Endothelial cell of umbilical vein (primary cell): ENCODE measurements at regions not wholly inside any gene's neighbourhood (a gene's known extent, or its start where the extent isn't known, plus 50 kb on each side); places are given as distances from the start of the nearest gene placed in this dataset.
A peak's percentile ranks its signal among the peaks of the same experiment; 100 is the strongest.

ENCODE experiments used
- BruUV-seq: library from RNA; stranded (reverse); fragments of 400-500 nt; replicated peaks from 2 replicates; lab custom pipeline; 2021; lab: Mats Ljungman, UMichigan
- CTCF ChIA-PET: fragments of 300-600, 350-600 bp; sonication (Branson Sonifier 250); formaldehyde crosslinking; loops from one replicate; lab custom pipeline; 2021; ENCODE audit warnings: antibody characterized with exemption, inconsistent platforms; lab: Charles Lee
- POLR2A ChIA-PET: fragments of 300-600, 350-600 bp; sonication (Branson Sonifier 250); formaldehyde crosslinking; loops from one replicate; lab custom pipeline; 2021; ENCODE audit warnings: antibody characterized with exemption, inconsistent platforms; lab: Charles Lee
- DNase-seq: peaks from one replicate; pipeline ENCODE4 v3.0.0-alpha.2; 2011; ENCODE audit warnings: low read depth, low spot score
- FAIRE-seq: peaks from 2 replicates; lab custom pipeline; 2011; peaks lifted over from hg19 to GRCh38; lab: Jason Lieb, UNC
- H2AFZ ChIP-seq: 2 replicates; pipeline ENCODE4 v1.6.0; 2012; ENCODE audit warnings: low read depth, low read length, control low read depth, inconsistent platforms
- H3K27ac ChIP-seq: 2 replicates; pipeline ENCODE4 v1.5.1; 2011; ENCODE audit warnings: low read depth, mild to moderate bottlenecking, control low read depth, low read length, moderate library complexity; ENCODE audit not compliant: insufficient read depth
- H3K27me3 ChIP-seq, 2 experiments: 2 replicates each; pipeline versions ENCODE4 v1.6.0 to v1.6.1; 2011; ENCODE audit warnings: low read length in 2 of 2, mixed read lengths in 1 of 2; ENCODE audit not compliant: control insufficient read depth in 2 of 2, insufficient read depth in 2 of 2
- H3K36me3 ChIP-seq, 2 experiments: 2 replicates in 1 of 2; 3 replicates in 1 of 2; pipeline ENCODE4 v1.5.1; 2011; ENCODE audit warnings: low read length in 2 of 2, mild to moderate bottlenecking in 1 of 2, moderate library complexity in 1 of 2; ENCODE audit not compliant: control insufficient read depth in 2 of 2, insufficient read depth in 2 of 2; ENCODE audit errors: extremely low read depth in 1 of 2
- H3K4me1 ChIP-seq: 3 replicates; pipeline ENCODE4 v1.5.1; 2011; ENCODE audit warnings: mild to moderate bottlenecking, low read length; ENCODE audit not compliant: control insufficient read depth, insufficient read depth; ENCODE audit errors: extremely low read depth
- H3K4me2 ChIP-seq: 2 replicates; pipeline ENCODE4 v1.6.1; 2011; ENCODE audit warnings: low read length, control low read depth, mixed read lengths; ENCODE audit not compliant: insufficient read depth
- H3K4me3 ChIP-seq, 3 experiments: fragments of 200-600 bp in 1 of 3; sonication (generic), shearing (Covaris generic) in 1 of 3; replicated peaks in 1 of 3; 2 replicates each; pipeline ENCODE4 v1.5.1; 2011 to 2016; ENCODE audit warnings: control low read depth in 3 of 3, low read length in 3 of 3, mild to moderate bottlenecking in 2 of 3, inconsistent platforms in 1 of 3, low read depth in 1 of 3, moderate library complexity in 1 of 3; ENCODE audit not compliant: insufficient read depth in 1 of 3
- H3K79me2 ChIP-seq: 2 replicates; pipeline ENCODE4 v1.6.0; 2012; ENCODE audit warnings: low read length, inconsistent platforms; ENCODE audit not compliant: control insufficient read depth, insufficient read depth
- H3K9ac ChIP-seq: replicated peaks from 2 replicates; pipeline ENCODE3; 2011; ENCODE audit warnings: low read length, control low read depth; ENCODE audit not compliant: insufficient read depth; ENCODE audit errors: extremely low read depth
- H3K9me1 ChIP-seq: replicated peaks from 3 replicates; pipeline ENCODE4 v1.6.0; 2011; ENCODE audit warnings: mild to moderate bottlenecking, low read length; ENCODE audit not compliant: control insufficient read depth, insufficient read depth; ENCODE audit errors: extremely low read depth
- H3K9me3 ChIP-seq: replicated peaks from 2 replicates; pipeline ENCODE4 v1.5.1; 2012; ENCODE audit warnings: low read length, inconsistent platforms; ENCODE audit not compliant: control insufficient read depth, insufficient read depth
- H4K20me1 ChIP-seq: replicated peaks from 2 replicates; pipeline ENCODE3; 2011; ENCODE audit warnings: mild to moderate bottlenecking, low read length; ENCODE audit not compliant: control insufficient read depth, insufficient read depth; ENCODE audit errors: extremely low read depth
- EZH2 ChIP-seq: IDR thresholded peaks from 2 replicates; pipeline ENCODE4 v1.6.1; 2012; ENCODE audit warnings: borderline replicate concordance, low read depth, mild to moderate bottlenecking, moderate library complexity, low read length, inconsistent platforms; ENCODE audit not compliant: severe bottlenecking
- FOS ChIP-seq: IDR thresholded peaks from 2 replicates; pipeline ENCODE4 v1.6.1; 2011; ENCODE audit warnings: mild to moderate bottlenecking, low read length, moderate library complexity, borderline replicate concordance; ENCODE audit not compliant: insufficient read depth
- GATA2 ChIP-seq: IDR thresholded peaks from 2 replicates; pipeline ENCODE4 v1.7.0; 2011; ENCODE audit warnings: low read depth, mild to moderate bottlenecking, moderate library complexity, mixed read lengths, low read length; ENCODE audit not compliant: insufficient read length, insufficient read depth
- JUN ChIP-seq: IDR thresholded peaks from 2 replicates; pipeline ENCODE4 v1.6.1; 2011; ENCODE audit warnings: borderline replicate concordance, low read depth; ENCODE audit not compliant: insufficient read length, insufficient read depth
- MAX ChIP-seq: IDR thresholded peaks from 2 replicates; pipeline ENCODE4 v1.6.1; 2011; ENCODE audit not compliant: insufficient read depth, insufficient read length
- MYC ChIP-seq: IDR thresholded peaks from one replicate; pipeline ENCODE4 v1.6.1; 2011; ENCODE audit warnings: mild to moderate bottlenecking, low read depth, low read length
- POLR2A ChIP-seq: IDR thresholded peaks from 2 replicates; pipeline ENCODE4 v1.6.1; 2012; ENCODE audit warnings: low read depth, mild to moderate bottlenecking, control low read depth, low read length
- POLR2AphosphoS5 ChIP-seq: IDR thresholded peaks from 2 replicates; pipeline ENCODE4 v1.6.1; 2012; ENCODE audit warnings: low read depth, mild to moderate bottlenecking, control low read depth, low read length, moderate library complexity; ENCODE audit not compliant: insufficient read depth
- dilution Hi-C: fragments of 300-500 bp; cut with MboI; formaldehyde crosslinking; loops from one replicate; pipeline ENCODE4 v1.15.0; 2019; ENCODE audit warnings: low sequenced_read_pairs; ENCODE audit not compliant: extremely low pct_ligation_motif_present
- intact Hi-C: fragments of 100-400 bp; cut with micrococcal nuclease; formaldehyde crosslinking; loops from one replicate; pipeline ENCODE4 v1.10.0; 2022

- dilution Hi-C loops (no loop called here), intact Hi-C loops (no loop called here)
- Histone ChIP-seq H3K9me3 (no peaks in the 10 kb centered on the region), H3K9ac (no peak overlapping the region), H3K4me1 (peaks cover 13% of the 10 kb centered on the region), H3K36me3 (no peaks in the 10 kb centered on the region), H2AFZ (peak overlapping the region; percentile 56), H3K27me3 (no peaks in the 10 kb centered on the region), H4K20me1 (no peaks in the 10 kb centered on the region), H3K4me2 (peak overlapping the region; percentile 31), H3K9me1 (no peaks in the 10 kb centered on the region), H3K27ac (peak overlapping the region; percentile 41), H3K4me3 (no peak overlapping the region), H3K79me2 (no peaks in the 10 kb centered on the region)
- no peak for TF ChIP-seq POLR2AphosphoS5
- no peak for TF ChIP-seq POLR2A
- DNase-seq: no peak
- no peak for FAIRE-seq
- CTCF ChIA-PET: interaction anchor here (0.9 to 2.2 kb wide), 4 partner anchors 8 to 75 kb away, joined by 3 to 8 read pairs (median 4); no protein-coding TSS in a partner anchor
- POLR2A ChIA-PET: no interaction called here
- no TSS peak for BruUV-seq
Observed at GRCh38 chr12:92290350-92290695, 144.7 kb upstream of the BTG1 start.

- H3K9me3 ChIP-seq: no peaks in the 10 kb centered on the region
- no peak overlapping the region for H3K4me3 ChIP-seq
- FAIRE-seq (peak; percentile 75), DNase-seq (peak; percentile 58)
- ChIA-PET POLR2A (no interaction called here), CTCF (interaction anchor here (0.6 to 2.2 kb wide), 6 partner anchors 8 to 908 kb away, joined by 3 to 8 read pairs (median 3); no protein-coding TSS in a partner anchor)
- no peaks in the 10 kb centered on the region for H4K20me1 ChIP-seq
- H3K9me1 ChIP-seq: no peaks in the 10 kb centered on the region
- no peaks in the 10 kb centered on the region for H3K79me2 ChIP-seq
- no TSS peak for BruUV-seq
- H3K9ac ChIP-seq: no peak overlapping the region
- dilution Hi-C loops: no loop called here
- H3K4me2 ChIP-seq: peak overlapping the region; percentile 31
- intact Hi-C loops: no loop called here
- H3K36me3 ChIP-seq: no peaks in the 10 kb centered on the region
- H3K4me1 ChIP-seq: peaks cover 13% of the 10 kb centered on the region
- peak overlapping the region; percentile 41 for H3K27ac ChIP-seq
- TF ChIP-seq EZH2 (no peak), MAX (no peak), POLR2AphosphoS5 (no peak), MYC (no peak), JUN (peak; percentile 40), POLR2A (no peak), GATA2 (peak; percentile 42), FOS (peak; percentile 71)
- peak overlapping the region; percentile 56 for H2AFZ ChIP-seq
- H3K27me3 ChIP-seq: no peaks in the 10 kb centered on the region
Observed at GRCh38 chr12:92289629-92290349, 144.1 kb upstream of the BTG1 start.
